Activated effector memory CD4-positive, alpha-beta T cell treated with Interleukin-2 at 50 U/mL for 16 hours (primary cell): ENCODE measurements at regions not wholly inside any gene's neighbourhood (a gene's known extent, or its start where the extent isn't known, plus 50 kb on each side); places are given as distances from the start of the nearest gene placed in this dataset.

ENCODE experiments used
- DNase-seq: peaks from one replicate; pipeline ENCODE4 v3.0.0-alpha.2; 2020

DNA sequence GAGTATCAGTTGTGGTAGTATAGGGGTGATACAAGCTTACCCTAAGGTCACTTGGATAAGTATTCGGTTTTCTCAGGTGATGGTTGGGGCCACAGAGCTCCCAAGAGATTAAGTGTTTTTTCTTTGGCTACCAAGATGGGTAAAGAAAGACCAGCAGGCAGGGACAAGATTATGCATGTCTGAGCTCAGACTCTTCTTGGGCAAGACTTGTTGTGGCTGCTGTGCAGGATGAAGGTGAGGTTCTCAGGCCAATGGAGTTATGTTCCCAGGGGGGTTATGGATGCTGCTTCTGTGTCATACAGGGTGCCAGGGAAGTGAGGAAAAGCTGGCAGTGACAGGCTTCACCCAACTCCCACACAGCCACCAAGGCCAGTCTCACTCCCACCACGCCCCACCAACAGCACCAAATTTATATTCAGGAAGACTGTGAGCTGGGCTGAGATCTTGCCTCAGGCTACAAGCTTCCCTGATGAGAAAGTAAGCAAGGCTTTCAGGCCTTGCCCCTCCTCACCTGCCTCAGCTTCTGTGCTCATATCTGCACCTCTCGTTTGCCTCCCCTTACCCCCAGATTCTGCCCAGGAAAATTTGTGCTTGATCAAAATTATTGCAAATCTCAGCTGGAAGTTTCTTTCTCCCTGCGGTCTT is 511.8 kb upstream of the SLITRK1 start:
- DNase-seq, result no peak

GRCh38 chr13:84380866-84381265 is 498.6 kb upstream of the SLITRK1 start:
- no peak for DNase-seq

DNA sequence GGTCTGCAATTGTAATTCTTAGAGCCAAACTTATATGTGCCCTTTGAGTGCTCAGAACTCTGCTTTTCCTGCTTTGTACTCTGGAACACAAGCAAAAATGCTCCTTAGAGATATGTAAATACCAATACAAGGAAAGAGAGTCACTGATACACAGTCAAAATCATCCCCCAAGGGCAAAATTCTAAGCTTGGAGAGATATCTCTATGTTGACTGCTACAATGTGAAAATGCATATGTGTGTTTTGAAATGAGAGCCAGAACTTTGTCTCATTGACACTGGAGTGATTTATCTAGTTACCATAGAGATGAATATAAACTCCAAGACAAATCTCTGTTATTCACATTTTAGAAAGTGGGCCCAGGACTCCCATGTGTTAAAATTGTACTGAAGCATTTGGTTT is 494.8 kb upstream of the SLITRK1 start:
- no peak for DNase-seq

DNA sequence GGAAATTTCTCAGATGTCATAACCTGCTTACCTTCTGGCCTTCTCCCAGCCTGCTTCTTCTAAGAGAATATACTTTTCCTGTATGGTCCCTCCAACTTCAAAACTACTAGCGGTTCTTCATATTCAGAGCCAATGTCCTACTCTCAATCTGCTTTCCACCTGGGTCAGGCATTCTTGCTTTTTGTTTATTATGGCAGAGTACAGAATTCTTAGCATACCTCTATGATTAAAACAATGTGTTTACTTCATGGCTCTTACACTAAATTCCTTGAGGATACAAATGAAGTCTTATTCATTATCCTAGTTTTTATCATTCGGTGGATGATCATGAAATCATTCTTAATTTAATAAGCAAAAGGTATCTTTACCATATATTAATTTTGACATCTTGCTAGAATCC is 484.2 kb upstream of the SLITRK1 start:
- DNase-seq, result no peak

DNA sequence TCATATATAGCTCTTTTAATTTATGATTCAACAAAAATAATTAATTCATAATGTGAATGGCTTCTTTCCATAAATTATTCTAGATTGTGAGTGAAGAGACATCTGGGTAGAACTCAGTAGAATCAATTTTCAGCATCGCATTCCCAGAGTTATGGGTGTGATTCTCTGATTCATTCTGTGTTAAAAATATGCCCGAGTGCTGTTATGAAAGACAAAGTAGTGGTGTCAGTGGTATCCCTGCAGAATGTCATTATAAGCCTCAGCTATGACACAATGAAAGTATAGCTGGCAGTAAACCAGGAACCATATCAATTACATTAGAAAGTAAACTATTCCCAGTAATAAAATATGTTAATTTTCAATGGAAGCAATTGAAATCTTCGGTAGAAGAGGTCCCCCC is 480.5 kb upstream of the SLITRK1 start:
- DNase-seq, result no peak

DNA sequence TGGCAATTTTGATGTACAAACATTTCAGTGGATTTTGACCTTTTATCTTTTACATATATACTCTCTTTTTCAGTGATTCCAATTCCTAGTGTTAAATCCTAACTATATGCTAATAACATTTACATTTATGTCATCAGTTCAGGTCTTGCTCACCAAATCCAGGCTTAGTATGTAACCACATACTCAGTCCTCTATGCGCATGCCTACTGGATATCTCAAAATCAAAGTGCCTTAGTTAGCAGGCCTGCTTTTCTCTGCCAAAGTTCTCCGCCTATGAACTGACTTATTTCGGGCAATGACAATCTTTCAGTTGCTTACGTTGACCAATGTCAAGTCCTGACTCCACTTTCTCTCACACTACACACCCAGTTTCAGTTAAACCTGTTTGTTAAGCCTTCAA is 478.5 kb upstream of the SLITRK1 start:
- DNase-seq, result no peak

GRCh38 chr13:84358601-84359000 is 476.3 kb upstream of the SLITRK1 start:
- no peak for DNase-seq

GRCh38 chr13:84352946-84353345 is 470.7 kb upstream of the SLITRK1 start:
- no peak for DNase-seq

DNA sequence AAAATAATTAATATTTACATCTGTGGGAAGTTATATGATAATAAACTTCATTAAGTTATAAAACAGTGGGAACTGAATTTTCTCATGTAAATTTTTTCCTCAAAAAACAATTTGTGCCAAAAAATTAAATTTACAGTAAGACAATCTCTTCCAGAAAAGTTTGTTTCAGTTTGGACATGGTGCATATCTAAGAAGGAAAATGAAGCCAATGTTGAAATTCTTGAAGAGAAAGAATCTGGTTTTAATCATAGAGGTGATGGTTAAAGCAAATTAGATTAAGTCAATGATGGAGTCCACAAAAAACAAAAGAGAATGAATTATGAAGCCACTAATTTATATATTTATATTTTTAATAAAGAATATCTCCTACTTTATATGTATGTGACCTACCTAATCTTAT is 457.2 kb upstream of the SLITRK1 start:
- DNase-seq, result no peak

GRCh38 chr13:84332346-84332745 is 450.1 kb upstream of the SLITRK1 start:
- no peak for DNase-seq

- DNase-seq, result no peak
These were observed 433.3 kb upstream of the SLITRK1 start for GRCh38 chr13:84315527-84315926.

GRCh38 chr13:84303035-84303434 is 420.8 kb upstream of the SLITRK1 start:
- no peak for DNase-seq

GRCh38 chr13:84297251-84297650 is 415.0 kb upstream of the SLITRK1 start:
- no peak for DNase-seq

GRCh38 chr13:84296401-84296800 is 414.1 kb upstream of the SLITRK1 start:
- no peak for DNase-seq

- DNase-seq, result no peak
These were observed 412.3 kb upstream of the SLITRK1 start for GRCh38 chr13:84294576-84294975.

DNA sequence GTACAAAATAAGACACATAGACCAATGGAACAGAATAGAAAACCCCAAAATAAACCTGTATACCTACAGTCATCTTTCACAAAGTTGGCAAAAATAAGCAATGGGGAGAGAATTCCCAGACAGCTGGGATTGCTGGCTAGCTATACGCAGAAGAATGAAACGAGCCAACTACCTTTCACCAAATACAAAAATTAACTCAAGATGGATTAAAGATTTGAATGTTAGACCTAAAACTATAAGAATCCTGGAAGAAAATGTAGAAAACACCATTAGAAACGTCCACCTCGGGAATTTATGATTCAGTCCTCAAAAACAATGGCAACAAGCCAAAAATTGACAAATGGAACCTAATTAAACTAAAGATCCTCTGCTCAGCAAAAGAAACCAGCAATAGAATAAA is 408.1 kb upstream of the SLITRK1 start:
- DNase-seq, result no peak

GRCh38 chr13:84279166-84279565 is 396.9 kb upstream of the SLITRK1 start:
- DNase-seq, result no peak

- DNase-seq, result no peak
These were observed 390.7 kb upstream of the SLITRK1 start for GRCh38 chr13:84272877-84273562.

GRCh38 chr13:84265257-84265764 is 383.0 kb upstream of the SLITRK1 start:
- no peak for DNase-seq

GRCh38 chr13:84263354-84264069 is 381.2 kb upstream of the SLITRK1 start:
- DNase-seq, result no peak

GRCh38 chr13:84255226-84255797 is 373.0 kb upstream of the SLITRK1 start:
- no peak for DNase-seq

DNA sequence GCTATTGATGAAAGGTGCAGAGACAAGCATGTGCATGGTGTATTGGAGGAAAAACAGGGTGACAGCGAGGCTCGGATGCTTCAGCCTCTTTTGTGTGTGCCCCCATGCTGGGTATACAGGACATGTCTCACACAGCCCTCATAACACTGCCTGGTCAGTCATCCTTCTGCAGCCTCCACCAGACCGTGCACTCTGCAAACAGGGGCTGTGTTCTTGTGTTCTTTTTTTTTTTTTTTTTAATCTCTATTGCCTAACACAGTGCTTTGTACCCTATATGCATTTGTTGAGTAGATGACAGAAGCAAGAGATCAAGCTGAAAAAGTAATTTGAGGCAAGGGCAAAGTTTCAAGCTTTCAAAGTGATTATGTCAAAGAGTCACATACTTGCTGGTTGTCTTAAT is 367.2 kb upstream of the SLITRK1 start:
- DNase-seq, result no peak

GRCh38 chr13:84243340-84243739 is 361.1 kb upstream of the SLITRK1 start:
- DNase-seq, result no peak

GRCh38 chr13:84239032-84239431 is 356.8 kb upstream of the SLITRK1 start:
- no peak for DNase-seq
